ENCODE measurements at regions not wholly inside any gene's neighbourhood (a gene's known extent, or its start where the extent isn't known, plus 50 kb on each side); places are given as distances from the start of the nearest gene placed in this dataset.

- H2AFZ ChIP-seq = no peak overlapping the region
- no peak for DNase-seq (ENCODE audit: low spot score)
- WGBS (ENCODE audit: low lambda C conversion rate, missing lambda C conversion rate) = 83% methylated on average over 4 of the region's 4 CpGs
Observed at GRCh38 chr5:173707392-173707791, 90.9 kb upstream of the BOD1 start.

GRCh38 chr5:173709145-173709544, 92.7 kb upstream of the BOD1 start:
- H3K36me3 ChIP-seq (replicated peaks; ENCODE audit: insufficient read depth, low read depth) = no peaks in the 10 kb centered on the region
- H3K27ac ChIP-seq = no peak overlapping the region
- DNase-seq (ENCODE audit: low spot score) = no peak
- no peaks in the 10 kb centered on the region for H3K27me3 ChIP-seq
- no peak overlapping the region for H3K4me2 ChIP-seq
- H4K20me1 ChIP-seq (ENCODE audit: insufficient read depth, poor library complexity, severe bottlenecking) = no peaks in the 10 kb centered on the region
- H3K9me2 ChIP-seq (replicated peaks; ENCODE audit: insufficient read depth) = no peaks in the 10 kb centered on the region
- no peaks in the 10 kb centered on the region for H3K9me3 ChIP-seq (ENCODE audit: low read depth)
- no peaks in the 10 kb centered on the region for H3K79me2 ChIP-seq
- no peak overlapping the region for H2AFZ ChIP-seq
- TF ChIP-seq EZH2 (IDR thresholded peaks at IDR 0.05; ENCODE audit: borderline replicate concordance) = no peak
- TF ChIP-seq EZH2phosphoT487 (IDR thresholded peaks at IDR 0.05; ENCODE audit: low read depth, severe bottlenecking, unreplicated experiment) = no peak
- TF ChIP-seq, protein P1, sequence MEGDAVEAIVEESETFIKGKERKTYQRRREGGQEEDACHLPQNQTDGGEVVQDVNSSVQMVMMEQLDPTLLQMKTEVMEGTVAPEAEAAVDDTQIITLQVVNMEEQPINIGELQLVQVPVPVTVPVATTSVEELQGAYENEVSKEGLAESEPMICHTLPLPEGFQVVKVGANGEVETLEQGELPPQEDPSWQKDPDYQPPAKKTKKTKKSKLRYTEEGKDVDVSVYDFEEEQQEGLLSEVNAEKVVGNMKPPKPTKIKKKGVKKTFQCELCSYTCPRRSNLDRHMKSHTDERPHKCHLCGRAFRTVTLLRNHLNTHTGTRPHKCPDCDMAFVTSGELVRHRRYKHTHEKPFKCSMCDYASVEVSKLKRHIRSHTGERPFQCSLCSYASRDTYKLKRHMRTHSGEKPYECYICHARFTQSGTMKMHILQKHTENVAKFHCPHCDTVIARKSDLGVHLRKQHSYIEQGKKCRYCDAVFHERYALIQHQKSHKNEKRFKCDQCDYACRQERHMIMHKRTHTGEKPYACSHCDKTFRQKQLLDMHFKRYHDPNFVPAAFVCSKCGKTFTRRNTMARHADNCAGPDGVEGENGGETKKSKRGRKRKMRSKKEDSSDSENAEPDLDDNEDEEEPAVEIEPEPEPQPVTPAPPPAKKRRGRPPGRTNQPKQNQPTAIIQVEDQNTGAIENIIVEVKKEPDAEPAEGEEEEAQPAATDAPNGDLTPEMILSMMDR (IDR thresholded peaks at IDR 0.05; ENCODE audit: poor library complexity) = no peak
- 86% methylated on average over 3 of the region's 3 CpGs for WGBS (ENCODE audit: low lambda C conversion rate, missing lambda C conversion rate)
- no peaks in the 10 kb centered on the region for H3K4me1 ChIP-seq (ENCODE audit: insufficient read depth)
- no peak overlapping the region for H3K4me3 ChIP-seq

More at GRCh38 chr5:173707392-173707791, 90.9 kb upstream of the BOD1 start:
- no peaks in the 10 kb centered on the region for H3K9me3 ChIP-seq (ENCODE audit: low read depth)
- no peaks in the 10 kb centered on the region for H4K20me1 ChIP-seq (ENCODE audit: insufficient read depth, poor library complexity, severe bottlenecking)
- H3K4me2 ChIP-seq = no peak overlapping the region
- no peaks in the 10 kb centered on the region for H3K9me2 ChIP-seq (replicated peaks; ENCODE audit: insufficient read depth)
- TF ChIP-seq EZH2 (IDR thresholded peaks at IDR 0.05; ENCODE audit: borderline replicate concordance) (no peak), EZH2phosphoT487 (IDR thresholded peaks at IDR 0.05; ENCODE audit: low read depth, severe bottlenecking, unreplicated experiment) (no peak)
- TF ChIP-seq, protein P1 (IDR thresholded peaks at IDR 0.05; ENCODE audit: poor library complexity) = no peak
- H3K4me3 ChIP-seq = no peak overlapping the region
- no peaks in the 10 kb centered on the region for H3K27me3 ChIP-seq
- H3K79me2 ChIP-seq = no peaks in the 10 kb centered on the region
- H3K36me3 ChIP-seq (replicated peaks; ENCODE audit: insufficient read depth, low read depth) = no peaks in the 10 kb centered on the region
- no peak overlapping the region for H3K27ac ChIP-seq
- no peaks in the 10 kb centered on the region for H3K4me1 ChIP-seq (ENCODE audit: insufficient read depth)

GRCh38 chr5:173709761-173710160, 93.3 kb upstream of the BOD1 start:
- Histone ChIP-seq H3K79me2 (no peaks in the 10 kb centered on the region), H3K4me3 (no peak overlapping the region), H2AFZ (no peak overlapping the region), H3K4me1 (ENCODE audit: insufficient read depth) (no peaks in the 10 kb centered on the region), H3K9me2 (replicated peaks; ENCODE audit: insufficient read depth) (no peaks in the 10 kb centered on the region), H3K27me3 (no peaks in the 10 kb centered on the region), H3K36me3 (replicated peaks; ENCODE audit: insufficient read depth, low read depth) (no peaks in the 10 kb centered on the region), H3K27ac (no peak overlapping the region), H3K4me2 (no peak overlapping the region), H3K9me3 (ENCODE audit: low read depth) (no peaks in the 10 kb centered on the region), H4K20me1 (ENCODE audit: insufficient read depth, poor library complexity, severe bottlenecking) (no peaks in the 10 kb centered on the region)
- WGBS (ENCODE audit: low lambda C conversion rate, missing lambda C conversion rate) = 76% methylated on average over 6 of the region's 6 CpGs
- DNase-seq (ENCODE audit: low spot score) = no peak
- TF ChIP-seq, protein P1 (IDR thresholded peaks at IDR 0.05; ENCODE audit: poor library complexity) = no peak
- TF ChIP-seq EZH2 (IDR thresholded peaks at IDR 0.05; ENCODE audit: borderline replicate concordance) = no peak
- TF ChIP-seq EZH2phosphoT487 (IDR thresholded peaks at IDR 0.05; ENCODE audit: low read depth, severe bottlenecking, unreplicated experiment) = no peak

DNA sequence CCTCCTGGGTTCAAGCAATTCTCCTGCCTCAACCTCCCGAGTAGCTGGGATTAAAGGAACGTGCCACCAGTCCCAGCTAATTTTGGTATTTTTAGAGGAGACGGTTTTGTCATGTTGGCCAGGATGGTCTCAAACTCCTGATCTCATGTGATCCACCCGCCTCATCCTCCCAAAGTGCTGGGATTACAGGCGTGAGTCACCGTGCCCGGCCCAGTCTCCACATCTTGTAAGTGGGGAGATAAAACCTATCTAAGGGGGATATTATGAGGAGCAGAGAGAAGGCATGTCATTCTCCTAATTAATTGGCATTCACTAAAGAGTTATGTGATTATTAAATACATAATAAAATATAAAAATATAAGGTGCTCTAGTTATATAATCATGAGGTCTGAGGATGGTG, 94.1 kb upstream of the BOD1 start:
- Histone ChIP-seq H4K20me1 (ENCODE audit: insufficient read depth, poor library complexity, severe bottlenecking) (no peaks in the 10 kb centered on the region), H2AFZ (no peak overlapping the region), H3K27ac (no peak overlapping the region), H3K4me2 (no peak overlapping the region), H3K36me3 (replicated peaks; ENCODE audit: insufficient read depth, low read depth) (no peaks in the 10 kb centered on the region), H3K27me3 (no peaks in the 10 kb centered on the region), H3K9me2 (replicated peaks; ENCODE audit: insufficient read depth) (no peaks in the 10 kb centered on the region), H3K4me1 (ENCODE audit: insufficient read depth) (no peaks in the 10 kb centered on the region), H3K79me2 (no peaks in the 10 kb centered on the region), H3K4me3 (no peak overlapping the region), H3K9me3 (ENCODE audit: low read depth) (no peaks in the 10 kb centered on the region)
- no peak for TF ChIP-seq EZH2phosphoT487 (IDR thresholded peaks at IDR 0.05; ENCODE audit: low read depth, severe bottlenecking, unreplicated experiment)
- no peak for TF ChIP-seq EZH2 (IDR thresholded peaks at IDR 0.05; ENCODE audit: borderline replicate concordance)
- TF ChIP-seq, protein P1 (IDR thresholded peaks at IDR 0.05; ENCODE audit: poor library complexity) = no peak
- no peak for DNase-seq (ENCODE audit: low spot score)
- 84% methylated on average over 7 of the region's 7 CpGs for WGBS (ENCODE audit: low lambda C conversion rate, missing lambda C conversion rate)

Data from hepatocyte (in vitro differentiated cells).